ENCODE measurements at regions not wholly inside any gene's neighbourhood (a gene's known extent, or its start where the extent isn't known, plus 50 kb on each side); places are given as distances from the start of the nearest gene placed in this dataset.
"Not testable (repeated sequence)": the region's sequence is repeated elsewhere in the genome, so short reads cannot be mapped to it uniquely, and the experiment has no call there.

DNA sequence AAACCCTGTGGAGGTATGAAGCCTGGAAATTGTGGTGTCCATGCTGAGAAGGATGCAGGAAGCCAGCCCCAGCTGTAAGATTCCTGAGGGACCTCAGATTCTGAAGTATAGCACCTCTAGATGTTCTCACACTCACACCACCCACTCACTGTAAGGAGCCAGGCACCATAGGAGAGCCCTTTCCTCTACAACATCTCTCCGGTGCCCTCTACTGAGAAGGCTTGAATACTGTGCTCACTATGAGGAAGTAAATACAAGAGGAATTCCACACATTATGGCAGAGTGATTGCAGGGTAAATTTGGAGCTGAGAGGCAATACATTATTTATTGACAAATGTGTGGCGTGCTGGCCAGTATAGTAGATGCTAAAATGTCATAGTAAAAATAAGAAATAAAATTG, 2414.0 kb upstream of the PCDH20 start:
- TF ChIP-seq, protein P1, sequence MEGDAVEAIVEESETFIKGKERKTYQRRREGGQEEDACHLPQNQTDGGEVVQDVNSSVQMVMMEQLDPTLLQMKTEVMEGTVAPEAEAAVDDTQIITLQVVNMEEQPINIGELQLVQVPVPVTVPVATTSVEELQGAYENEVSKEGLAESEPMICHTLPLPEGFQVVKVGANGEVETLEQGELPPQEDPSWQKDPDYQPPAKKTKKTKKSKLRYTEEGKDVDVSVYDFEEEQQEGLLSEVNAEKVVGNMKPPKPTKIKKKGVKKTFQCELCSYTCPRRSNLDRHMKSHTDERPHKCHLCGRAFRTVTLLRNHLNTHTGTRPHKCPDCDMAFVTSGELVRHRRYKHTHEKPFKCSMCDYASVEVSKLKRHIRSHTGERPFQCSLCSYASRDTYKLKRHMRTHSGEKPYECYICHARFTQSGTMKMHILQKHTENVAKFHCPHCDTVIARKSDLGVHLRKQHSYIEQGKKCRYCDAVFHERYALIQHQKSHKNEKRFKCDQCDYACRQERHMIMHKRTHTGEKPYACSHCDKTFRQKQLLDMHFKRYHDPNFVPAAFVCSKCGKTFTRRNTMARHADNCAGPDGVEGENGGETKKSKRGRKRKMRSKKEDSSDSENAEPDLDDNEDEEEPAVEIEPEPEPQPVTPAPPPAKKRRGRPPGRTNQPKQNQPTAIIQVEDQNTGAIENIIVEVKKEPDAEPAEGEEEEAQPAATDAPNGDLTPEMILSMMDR (IDR thresholded peaks at IDR 0.05), result not testable (repeated sequence)
- TF ChIP-seq, protein P2, sequence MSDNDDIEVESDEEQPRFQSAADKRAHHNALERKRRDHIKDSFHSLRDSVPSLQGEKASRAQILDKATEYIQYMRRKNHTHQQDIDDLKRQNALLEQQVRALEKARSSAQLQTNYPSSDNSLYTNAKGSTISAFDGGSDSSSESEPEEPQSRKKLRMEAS (CRISPR knock-in tag; IDR thresholded peaks at IDR 0.05), result not testable (repeated sequence)
- TF ChIP-seq NFYB (CRISPR knock-in tag; conservative IDR thresholded peaks at IDR 0.05; ENCODE audit: low read depth), result not testable (repeated sequence)
